ENCODE measurements at regions not wholly inside any gene's neighbourhood (a gene's known extent, or its start where the extent isn't known, plus 50 kb on each side); places are given as distances from the start of the nearest gene placed in this dataset.

GRCh38 chr11:41872426-41872825 lies 413.0 kb upstream of the LRRC4C start:
- no peak for ATAC-seq (ENCODE audit: insufficient number of reproducible peaks, low FRiP score, low read depth)
- Histone ChIP-seq H3K9me3 (no peaks in the 10 kb centered on the region), H3K27ac (no peak overlapping the region), H3K36me3 (no peaks in the 10 kb centered on the region), H3K4me3 (no peak overlapping the region), H3K27me3 (replicated peaks; ENCODE audit: insufficient read depth) (no peaks in the 10 kb centered on the region), H3K4me1 (ENCODE audit: control insufficient read depth in 1 of 2, low read depth in 2 of 2) (no peaks in the 10 kb centered on the region)
- DNase-seq (ENCODE audit: low spot score) = no peak
- no peak for TF ChIP-seq CTCF (IDR thresholded peaks at IDR 0.05)

- no peak for ATAC-seq (ENCODE audit: insufficient number of reproducible peaks, low FRiP score, low read depth)
- no peak overlapping the region for H3K27ac ChIP-seq
- no peaks in the 10 kb centered on the region for H3K9me3 ChIP-seq
- no peak for DNase-seq (ENCODE audit: low spot score)
- H3K4me3 ChIP-seq = no peak overlapping the region
- no peaks in the 10 kb centered on the region for H3K4me1 ChIP-seq (ENCODE audit: control insufficient read depth in 1 of 2, low read depth in 2 of 2)
- TF ChIP-seq CTCF (IDR thresholded peaks at IDR 0.05) = no peak
- no peaks in the 10 kb centered on the region for H3K27me3 ChIP-seq (replicated peaks; ENCODE audit: insufficient read depth)
- H3K36me3 ChIP-seq = no peaks in the 10 kb centered on the region
These were observed 413.4 kb upstream of the LRRC4C start for GRCh38 chr11:41872870-41873269.

GRCh38 chr11:41878095-41878494 lies 418.6 kb upstream of the LRRC4C start:
- ATAC-seq (ENCODE audit: insufficient number of reproducible peaks, low FRiP score, low read depth) = no peak
- TF ChIP-seq CTCF (IDR thresholded peaks at IDR 0.05) = no peak
- H3K36me3 ChIP-seq = no peaks in the 10 kb centered on the region
- no peaks in the 10 kb centered on the region for H3K9me3 ChIP-seq
- no peak for DNase-seq (ENCODE audit: low spot score)
- H3K27me3 ChIP-seq (replicated peaks; ENCODE audit: insufficient read depth) = no peaks in the 10 kb centered on the region
- H3K4me1 ChIP-seq (ENCODE audit: control insufficient read depth in 1 of 2, low read depth in 2 of 2) = no peaks in the 10 kb centered on the region
- no peak overlapping the region for H3K4me3 ChIP-seq
- H3K27ac ChIP-seq = no peak overlapping the region

GRCh38 chr11:41879214-41879613 lies 419.8 kb upstream of the LRRC4C start:
- no peak overlapping the region for H3K27ac ChIP-seq
- H3K4me3 ChIP-seq = no peak overlapping the region
- DNase-seq (ENCODE audit: low spot score) (no peak), ATAC-seq (ENCODE audit: insufficient number of reproducible peaks, low FRiP score, low read depth) (no peak)
- no peaks in the 10 kb centered on the region for H3K27me3 ChIP-seq (replicated peaks; ENCODE audit: insufficient read depth)
- no peaks in the 10 kb centered on the region for H3K9me3 ChIP-seq
- no peak for TF ChIP-seq CTCF (IDR thresholded peaks at IDR 0.05)
- H3K4me1 ChIP-seq (ENCODE audit: control insufficient read depth in 1 of 2, low read depth in 2 of 2) = no peaks in the 10 kb centered on the region
- no peaks in the 10 kb centered on the region for H3K36me3 ChIP-seq

GRCh38 chr11:41895081-41895480 lies 435.6 kb upstream of the LRRC4C start:
- ATAC-seq (ENCODE audit: insufficient number of reproducible peaks, low FRiP score, low read depth) = no peak
- no peak overlapping the region for H3K27ac ChIP-seq
- H3K27me3 ChIP-seq (replicated peaks; ENCODE audit: insufficient read depth) = no peaks in the 10 kb centered on the region
- no peak overlapping the region for H3K4me3 ChIP-seq
- no peaks in the 10 kb centered on the region for H3K4me1 ChIP-seq (ENCODE audit: control insufficient read depth in 1 of 2, low read depth in 2 of 2)
- no peaks in the 10 kb centered on the region for H3K36me3 ChIP-seq
- DNase-seq (ENCODE audit: low spot score) = no peak
- no peaks in the 10 kb centered on the region for H3K9me3 ChIP-seq
- TF ChIP-seq CTCF (IDR thresholded peaks at IDR 0.05) = no peak
